ENCODE measurements at regions not wholly inside any gene's neighbourhood (a gene's known extent, or its start where the extent isn't known, plus 50 kb on each side); places are given as distances from the start of the nearest gene placed in this dataset.

- ChIA-PET CTCF (no interaction called here), POLR2A (no interaction called here)
- ATAC-seq, result no peak
These were observed 406.2 kb upstream of the JAG1 start for GRCh38 chr20:11080010-11080409.

GRCh38 chr20:11080781-11081377 is 407.1 kb upstream of the JAG1 start:
- no peaks in the 10 kb centered on the region for H3K27me3 ChIP-seq (ENCODE audit: control insufficient read depth, insufficient read depth, low read length)
- BruUV-seq (replicated peaks), result no TSS peak
- TF ChIP-seq TCF7L2 (IDR thresholded peaks at IDR 0.05; ENCODE audit: low read depth, low read length), result no peak
- TF ChIP-seq SIN3A (IDR thresholded peaks at IDR 0.05; ENCODE audit: borderline replicate concordance, insufficient read depth, low read depth, low read length), result no peak
- TF ChIP-seq POLR2AphosphoS5 (IDR thresholded peaks at IDR 0.05; ENCODE audit: low read depth, low read length), result no peak
- TF ChIP-seq CTCF (IDR thresholded peaks at IDR 0.05), result no peak
- TF ChIP-seq REST (IDR thresholded peaks at IDR 0.05; ENCODE audit: insufficient read depth in 1 of 2, low read depth in 2 of 2, low read length in 1 of 2), result no peak
- H3K27ac ChIP-seq (ENCODE audit: low read length), result no peak overlapping the region
- no peaks in the 10 kb centered on the region for H3K9me3 ChIP-seq (ENCODE audit: control insufficient read depth, insufficient read depth, low read depth, low read length)
- intact Hi-C loops (cut with micrococcal nuclease; ENCODE audit: unreplicated experiment) (no loop called here), in situ Hi-C loops (cut with HindIII; ENCODE audit: low pct_unique_long_range_greater_than_20kb, low sequenced_read_pairs) (no loop called here)
- ATAC-seq (no peak), DNase-seq (ENCODE audit: low read depth, low spot score) (no peak)
- ChIA-PET CTCF (no interaction called here), POLR2A (no interaction called here)
- no peaks in the 10 kb centered on the region for H3K4me1 ChIP-seq (ENCODE audit: control insufficient read depth, insufficient read depth, low read length)
- H3K4me3 ChIP-seq (ENCODE audit: low read depth in 2 of 2, low read length in 2 of 2), result no peak overlapping the region
- no peaks in the 10 kb centered on the region for H3K36me3 ChIP-seq (ENCODE audit: control insufficient read depth, insufficient read depth, low read length)

More at GRCh38 chr20:11080010-11080409, 406.2 kb upstream of the JAG1 start:
- no TSS peak for BruUV-seq (replicated peaks)
- Histone ChIP-seq H3K27me3 (ENCODE audit: control insufficient read depth, insufficient read depth, low read length) (no peaks in the 10 kb centered on the region), H3K4me1 (ENCODE audit: control insufficient read depth, insufficient read depth, low read length) (no peaks in the 10 kb centered on the region), H3K27ac (ENCODE audit: low read length) (no peak overlapping the region), H3K36me3 (ENCODE audit: control insufficient read depth, insufficient read depth, low read length) (no peaks in the 10 kb centered on the region), H3K4me3 (ENCODE audit: low read depth in 2 of 2, low read length in 2 of 2) (no peak overlapping the region), H3K9me3 (ENCODE audit: control insufficient read depth, insufficient read depth, low read depth, low read length) (no peaks in the 10 kb centered on the region)
- intact Hi-C loops (cut with micrococcal nuclease; ENCODE audit: unreplicated experiment), result no loop called here
- in situ Hi-C loops (cut with HindIII; ENCODE audit: low pct_unique_long_range_greater_than_20kb, low sequenced_read_pairs), result no loop called here
- no peak for DNase-seq (ENCODE audit: low read depth, low spot score)
- no peak for TF ChIP-seq POLR2AphosphoS5 (IDR thresholded peaks at IDR 0.05; ENCODE audit: low read depth, low read length)
- no peak for TF ChIP-seq TCF7L2 (IDR thresholded peaks at IDR 0.05; ENCODE audit: low read depth, low read length)

- POLR2A ChIA-PET, result no interaction called here
- intact Hi-C loops (cut with micrococcal nuclease; ENCODE audit: unreplicated experiment), result no loop called here
- ATAC-seq, result no peak
- CTCF ChIA-PET, result no interaction called here
- no peak overlapping the region for H3K4me3 ChIP-seq (ENCODE audit: low read depth in 2 of 2, low read length in 2 of 2)
- no peaks in the 10 kb centered on the region for H3K9me3 ChIP-seq (ENCODE audit: control insufficient read depth, insufficient read depth, low read depth, low read length)
- no TSS peak for BruUV-seq (replicated peaks)
- no peaks in the 10 kb centered on the region for H3K27me3 ChIP-seq (ENCODE audit: control insufficient read depth, insufficient read depth, low read length)
- in situ Hi-C loops (cut with HindIII; ENCODE audit: low pct_unique_long_range_greater_than_20kb, low sequenced_read_pairs), result no loop called here
- DNase-seq (ENCODE audit: low read depth, low spot score), result no peak
- no peak for TF ChIP-seq REST (IDR thresholded peaks at IDR 0.05; ENCODE audit: insufficient read depth in 1 of 2, low read depth in 2 of 2, low read length in 1 of 2)
- H3K27ac ChIP-seq (ENCODE audit: low read length), result no peak overlapping the region
- H3K36me3 ChIP-seq (ENCODE audit: control insufficient read depth, insufficient read depth, low read length), result no peaks in the 10 kb centered on the region
- H3K4me1 ChIP-seq (ENCODE audit: control insufficient read depth, insufficient read depth, low read length), result no peaks in the 10 kb centered on the region
These were observed 410.0 kb upstream of the JAG1 start for GRCh38 chr20:11083841-11084240.

All from Panc1 (cell line).